Astrocyte (in vitro differentiated cells and primary cell): ENCODE measurements at regions not wholly inside any gene's neighbourhood (a gene's known extent, or its start where the extent isn't known, plus 50 kb on each side); places are given as distances from the start of the nearest gene placed in this dataset.

Experiments
- EZH2 ChIP-seq: IDR thresholded peaks from 2 replicates; pipeline ENCODE4 v1.6.1; 2012; ENCODE audit warnings: mild to moderate bottlenecking, low read length, inconsistent platforms; ENCODE audit not compliant: insufficient read depth
- TF ChIP-seq, protein P1 (sequence below): IDR thresholded peaks from 2 replicates; pipeline ENCODE4 v1.5.1; 2011; ENCODE audit warnings: low read depth, mild to moderate bottlenecking, inconsistent platforms, low read length, moderate library complexity; ENCODE audit not compliant: insufficient read depth

DNA sequence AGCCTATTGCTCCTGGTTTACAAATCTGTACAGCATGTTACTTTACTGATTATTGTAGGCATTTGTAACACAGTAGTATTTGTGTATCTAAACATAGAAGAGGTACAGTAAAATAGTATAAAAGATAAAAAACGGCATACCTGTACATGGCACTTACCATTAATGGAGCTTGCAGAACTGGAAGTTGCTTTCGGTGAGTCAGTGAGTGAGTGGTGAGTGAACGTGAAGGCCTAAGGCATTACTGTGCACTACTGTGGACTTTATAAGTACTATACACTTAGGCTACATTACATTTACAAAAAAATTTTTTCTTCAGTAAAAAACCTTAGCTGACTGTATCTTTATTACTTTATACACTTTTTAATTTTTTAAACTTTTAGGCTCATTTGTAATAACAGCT lies 90.9 kb downstream of the RAP2B start:
- TF ChIP-seq, protein P1, sequence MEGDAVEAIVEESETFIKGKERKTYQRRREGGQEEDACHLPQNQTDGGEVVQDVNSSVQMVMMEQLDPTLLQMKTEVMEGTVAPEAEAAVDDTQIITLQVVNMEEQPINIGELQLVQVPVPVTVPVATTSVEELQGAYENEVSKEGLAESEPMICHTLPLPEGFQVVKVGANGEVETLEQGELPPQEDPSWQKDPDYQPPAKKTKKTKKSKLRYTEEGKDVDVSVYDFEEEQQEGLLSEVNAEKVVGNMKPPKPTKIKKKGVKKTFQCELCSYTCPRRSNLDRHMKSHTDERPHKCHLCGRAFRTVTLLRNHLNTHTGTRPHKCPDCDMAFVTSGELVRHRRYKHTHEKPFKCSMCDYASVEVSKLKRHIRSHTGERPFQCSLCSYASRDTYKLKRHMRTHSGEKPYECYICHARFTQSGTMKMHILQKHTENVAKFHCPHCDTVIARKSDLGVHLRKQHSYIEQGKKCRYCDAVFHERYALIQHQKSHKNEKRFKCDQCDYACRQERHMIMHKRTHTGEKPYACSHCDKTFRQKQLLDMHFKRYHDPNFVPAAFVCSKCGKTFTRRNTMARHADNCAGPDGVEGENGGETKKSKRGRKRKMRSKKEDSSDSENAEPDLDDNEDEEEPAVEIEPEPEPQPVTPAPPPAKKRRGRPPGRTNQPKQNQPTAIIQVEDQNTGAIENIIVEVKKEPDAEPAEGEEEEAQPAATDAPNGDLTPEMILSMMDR: no peak
- no peak for TF ChIP-seq EZH2
